ENCODE measurements at regions not wholly inside any gene's neighbourhood (a gene's known extent, or its start where the extent isn't known, plus 50 kb on each side); places are given as distances from the start of the nearest gene placed in this dataset.
"Not testable (repeated sequence)": the region's sequence is repeated elsewhere in the genome, so short reads cannot be mapped to it uniquely, and the experiment has no call there.

GRCh38 chr3:150274372-150274771 lies 133.7 kb upstream of the TSC22D2 start:
- H3K9ac ChIP-seq (ENCODE audit: low read depth, low read length), result no peak overlapping the region
- peaks cover 5% of the 10 kb centered on the region for H3K4me1 ChIP-seq (ENCODE audit: insufficient read depth, low read length)
- no peaks in the 10 kb centered on the region for H3K9me3 ChIP-seq (ENCODE audit: control insufficient read depth, insufficient read depth, low read length)
- no peaks in the 10 kb centered on the region for H3K36me3 ChIP-seq (ENCODE audit: insufficient read depth, low read length)

GRCh38 chr3:150273396-150273795 lies 134.7 kb upstream of the TSC22D2 start:
- Histone ChIP-seq H3K4me1 (ENCODE audit: insufficient read depth, low read length) (peaks cover 5% of the 10 kb centered on the region; the same call in 1 of the 2 replicates), H3K9me3 (ENCODE audit: control insufficient read depth, insufficient read depth, low read length) (no peaks in the 10 kb centered on the region), H3K9ac (ENCODE audit: low read depth, low read length) (no peak overlapping the region), H3K36me3 (ENCODE audit: insufficient read depth, low read length) (no peaks in the 10 kb centered on the region)

GRCh38 chr3:150271591-150271960 lies 136.5 kb upstream of the TSC22D2 start:
- H3K9ac ChIP-seq (ENCODE audit: low read depth, low read length), result no peak overlapping the region
- H3K9me3 ChIP-seq (ENCODE audit: control insufficient read depth, insufficient read depth, low read length), result no peaks in the 10 kb centered on the region
- no peaks in the 10 kb centered on the region for H3K4me1 ChIP-seq (ENCODE audit: insufficient read depth, low read length)
- H3K36me3 ChIP-seq (ENCODE audit: insufficient read depth, low read length), result no peaks in the 10 kb centered on the region

- H3K36me3 ChIP-seq (ENCODE audit: insufficient read depth, low read length), result no peaks in the 10 kb centered on the region
- H3K9ac ChIP-seq (ENCODE audit: low read depth, low read length), result no peak overlapping the region
- no peaks in the 10 kb centered on the region for H3K9me3 ChIP-seq (ENCODE audit: control insufficient read depth, insufficient read depth, low read length)
- H3K4me1 ChIP-seq (ENCODE audit: insufficient read depth, low read length), result no peaks in the 10 kb centered on the region
These were observed 137.1 kb upstream of the TSC22D2 start for GRCh38 chr3:150270883-150271590.

- H3K9ac ChIP-seq (ENCODE audit: low read depth, low read length); H3K4me1 ChIP-seq (ENCODE audit: insufficient read depth, low read length): not testable (repeated sequence)
These were observed 137.7 kb upstream of the TSC22D2 start for GRCh38 chr3:150270444-150270843.

GRCh38 chr3:150269526-150269925 lies 138.6 kb upstream of the TSC22D2 start:
- H3K9ac ChIP-seq (ENCODE audit: low read depth, low read length), result no peak overlapping the region

More at GRCh38 chr3:150270444-150270843, 137.7 kb upstream of the TSC22D2 start:
- H3K36me3 ChIP-seq (ENCODE audit: insufficient read depth, low read length); H3K9me3 ChIP-seq (ENCODE audit: control insufficient read depth, insufficient read depth, low read length): not testable (repeated sequence)

GRCh38 chr3:150268426-150269391 lies 139.4 kb upstream of the TSC22D2 start:
- Histone ChIP-seq H3K9me3 (ENCODE audit: control insufficient read depth, insufficient read depth, low read length) (no peaks in the 10 kb centered on the region), H3K36me3 (ENCODE audit: insufficient read depth, low read length) (no peaks in the 10 kb centered on the region), H3K9ac (ENCODE audit: low read depth, low read length) (no peak overlapping the region), H3K4me1 (ENCODE audit: insufficient read depth, low read length) (no peaks in the 10 kb centered on the region)

More at GRCh38 chr3:150269526-150269925, 138.6 kb upstream of the TSC22D2 start:
- Histone ChIP-seq H3K36me3 (ENCODE audit: insufficient read depth, low read length) (no peaks in the 10 kb centered on the region), H3K4me1 (ENCODE audit: insufficient read depth, low read length) (no peaks in the 10 kb centered on the region), H3K9me3 (ENCODE audit: control insufficient read depth, insufficient read depth, low read length) (no peaks in the 10 kb centered on the region)

GRCh38 chr3:150267288-150267687 lies 140.8 kb upstream of the TSC22D2 start:
- Histone ChIP-seq H3K9me3 (ENCODE audit: control insufficient read depth, insufficient read depth, low read length) (no peaks in the 10 kb centered on the region), H3K4me1 (ENCODE audit: insufficient read depth, low read length) (no peaks in the 10 kb centered on the region), H3K36me3 (ENCODE audit: insufficient read depth, low read length) (no peaks in the 10 kb centered on the region), H3K9ac (ENCODE audit: low read depth, low read length) (no peak overlapping the region)

- H3K36me3 ChIP-seq (ENCODE audit: insufficient read depth, low read length), result no peaks in the 10 kb centered on the region
- H3K9me3 ChIP-seq (ENCODE audit: control insufficient read depth, insufficient read depth, low read length), result no peaks in the 10 kb centered on the region
- H3K4me1 ChIP-seq (ENCODE audit: insufficient read depth, low read length), result no peaks in the 10 kb centered on the region
- H3K9ac ChIP-seq (ENCODE audit: low read depth, low read length), result no peak overlapping the region
These were observed 142.8 kb upstream of the TSC22D2 start for GRCh38 chr3:150265305-150265704.

GRCh38 chr3:150264561-150265279 lies 143.4 kb upstream of the TSC22D2 start:
- Histone ChIP-seq H3K9me3 (ENCODE audit: control insufficient read depth, insufficient read depth, low read length) (no peaks in the 10 kb centered on the region), H3K4me1 (ENCODE audit: insufficient read depth, low read length) (no peaks in the 10 kb centered on the region), H3K36me3 (ENCODE audit: insufficient read depth, low read length) (no peaks in the 10 kb centered on the region), H3K9ac (ENCODE audit: low read depth, low read length) (no peak overlapping the region)

GRCh38 chr3:150261958-150262357 lies 146.1 kb upstream of the TSC22D2 start:
- H3K36me3 ChIP-seq (ENCODE audit: insufficient read depth, low read length), result no peaks in the 10 kb centered on the region
- no peak overlapping the region for H3K9ac ChIP-seq (ENCODE audit: low read depth, low read length)
- no peaks in the 10 kb centered on the region for H3K4me1 ChIP-seq (ENCODE audit: insufficient read depth, low read length)
- no peaks in the 10 kb centered on the region for H3K9me3 ChIP-seq (ENCODE audit: control insufficient read depth, insufficient read depth, low read length)

- no peaks in the 10 kb centered on the region for H3K4me1 ChIP-seq (ENCODE audit: insufficient read depth, low read length)
- H3K9me3 ChIP-seq (ENCODE audit: control insufficient read depth, insufficient read depth, low read length), result no peaks in the 10 kb centered on the region
- H3K9ac ChIP-seq (ENCODE audit: low read depth, low read length), result no peak overlapping the region
- H3K36me3 ChIP-seq (ENCODE audit: insufficient read depth, low read length), result no peaks in the 10 kb centered on the region
These were observed 146.7 kb upstream of the TSC22D2 start for GRCh38 chr3:150261418-150261817.

GRCh38 chr3:150260398-150260710 lies 147.7 kb upstream of the TSC22D2 start:
- Histone ChIP-seq H3K9ac (ENCODE audit: low read depth, low read length) (no peak overlapping the region), H3K9me3 (ENCODE audit: control insufficient read depth, insufficient read depth, low read length) (no peaks in the 10 kb centered on the region), H3K36me3 (ENCODE audit: insufficient read depth, low read length) (no peaks in the 10 kb centered on the region), H3K4me1 (ENCODE audit: insufficient read depth, low read length) (no peaks in the 10 kb centered on the region)

GRCh38 chr3:150259526-150260397 lies 148.3 kb upstream of the TSC22D2 start:
- no peaks in the 10 kb centered on the region for H3K36me3 ChIP-seq (ENCODE audit: insufficient read depth, low read length)
- H3K4me1 ChIP-seq (ENCODE audit: insufficient read depth, low read length), result no peaks in the 10 kb centered on the region
- H3K9me3 ChIP-seq (ENCODE audit: control insufficient read depth, insufficient read depth, low read length), result no peaks in the 10 kb centered on the region
- H3K9ac ChIP-seq (ENCODE audit: low read depth, low read length), result no peak overlapping the region

Measured in ES-I3 (cell line).